Ovary (tissue), 7 donors: ENCODE measurements at regions not wholly inside any gene's neighbourhood (a gene's known extent, or its start where the extent isn't known, plus 50 kb on each side); places are given as distances from the start of the nearest gene placed in this dataset.

ENCODE experiments used
- DNase-seq, 5 donors: peaks; one replicate each; pipeline ENCODE4 v3.0.0-alpha.2; 2019 to 2020
- H3K27ac ChIP-seq, 2 donors: fragments of 200-600 bp; one replicate each; pipeline versions ENCODE4 v1.5.1 to v1.8.0; 2019 to 2022
- H3K27me3 ChIP-seq: fragments of 200-600 bp; one replicate; pipeline ENCODE4 v1.8.0; 2022
- H3K36me3 ChIP-seq: fragments of 200-600 bp; sonication (generic); one replicate; pipeline ENCODE4 v1.5.1; 2019
- H3K4me1 ChIP-seq: one replicate; pipeline ENCODE4 v1.8.1; 2013; ENCODE audit warnings: mild to moderate bottlenecking, moderate library complexity; ENCODE audit not compliant: insufficient read depth
- H3K4me3 ChIP-seq: fragments of 200-600 bp; sonication (generic); one replicate; pipeline ENCODE4 v1.5.1; 2017
- H3K9me3 ChIP-seq, 2 donors: fragments of 200-600 bp in 1 of 2; sonication (generic) in 1 of 2; one replicate each; pipeline versions ENCODE4 v1.5.1 to v1.8.1; 2013 to 2019; ENCODE audit warnings: mild to moderate bottlenecking in 1 of 2, moderate library complexity in 1 of 2
- CTCF ChIP-seq, 3 donors: fragments of 450-650 bp in 2 of 3; fragments of 200-600 bp in 1 of 3; IDR thresholded peaks; one replicate each; pipeline versions ENCODE4 v1.5.1 to v1.8.0; 2016 to 2022; ENCODE audit warnings: antibody characterized with exemption in 3 of 3, mild to moderate bottlenecking in 1 of 3
- EP300 ChIP-seq: sonication (generic); formaldehyde crosslinking; IDR thresholded peaks from one replicate; pipeline ENCODE4 v1.6.1; 2017; ENCODE audit warnings: antibody characterized with exemption
- POLR2A ChIP-seq: fragments of 450-650 bp; IDR thresholded peaks from one replicate; pipeline ENCODE4 v1.6.1; 2017; ENCODE audit warnings: antibody characterized with exemption, mild to moderate bottlenecking, moderate library complexity
- WGBS, 3 donors: extraction: QIAGEN DNeasy Blood & Tissue Kit in 1 of 3; methylation state at CpG; one replicate each; pipeline versions ENCODE4 v1.1.5 to v1.1.7; 2013 to 2017; 5-methylcytosine and 5-hydroxymethylcytosine counted together
- intact Hi-C, 4 donors: fragments of 100-400 bp; cut with DNase I; formaldehyde crosslinking; loops; one replicate each; pipeline versions ENCODE4 v1.11.0 to v1.15.1; 2022 to 2023
- donor health status: DM: no; HTN: no; CAD: no; lungs with moderate emphysema.
- donor health status: DM: no; HTN: no; CAD: no.
- donor health status: Bipolar disorder and iron deficiency.
- donor health status: DM: no; HTN: no; CAD: no.
- donor health status: DM: yes; HTN: yes; CAD: no.

GRCh38 chr1:39136638-39137037 lies 67.9 kb upstream of the MACF1 start:
- WGBS, 3 donors, result 50 to 69% (median 52%) methylated on average over 2 of the region's 2 CpGs
- Histone ChIP-seq H3K36me3 (no peaks in the 10 kb centered on the region), H3K4me1 (peaks cover 3% of the 10 kb centered on the region), H3K27ac (no peak overlapping the region), H3K4me3 (no peak overlapping the region), H3K9me3 (no peaks in the 10 kb centered on the region), H3K27me3 (no peaks in the 10 kb centered on the region)
- no peak for DNase-seq
- TF ChIP-seq CTCF (IDR thresholded peaks at IDR 0.05) (no peak), POLR2A (no peak), EP300 (no peak)
- intact Hi-C loops, result no loop called here

- no peaks in the 10 kb centered on the region for H3K27me3 ChIP-seq
- peaks cover 4% of the 10 kb centered on the region for H3K4me1 ChIP-seq
- TF ChIP-seq EP300, result no peak
- no peak for TF ChIP-seq CTCF (IDR thresholded peaks at IDR 0.05)
- TF ChIP-seq POLR2A, result no peak
- no peak for DNase-seq
- WGBS, 3 donors, result 78 to 86% (median 85%) methylated on average over 3 of the region's 3 CpGs
- H3K27ac ChIP-seq, result no peak overlapping the region
- no peak overlapping the region for H3K4me3 ChIP-seq
- H3K9me3 ChIP-seq, result no peaks in the 10 kb centered on the region
- H3K36me3 ChIP-seq, result no peaks in the 10 kb centered on the region
- intact Hi-C loops, result no loop called here
Measured at GRCh38 chr1:39139723-39140360, 64.7 kb upstream of the MACF1 start.

GRCh38 chr1:39141925-39142324 lies 62.6 kb upstream of the MACF1 start:
- intact Hi-C loops, result no loop called here
- DNase-seq, result no peak
- TF ChIP-seq EP300 (no peak), CTCF (IDR thresholded peaks at IDR 0.05) (no peak), POLR2A (no peak)
- H3K4me1 ChIP-seq, result peaks cover 4% of the 10 kb centered on the region
- H3K4me3 ChIP-seq, result no peak overlapping the region
- no peaks in the 10 kb centered on the region for H3K27me3 ChIP-seq
- no peaks in the 10 kb centered on the region for H3K36me3 ChIP-seq
- 17 to 29% (median 24%) methylated on average over 1 of the region's 1 CpG for WGBS, 3 donors
- H3K9me3 ChIP-seq, result no peaks in the 10 kb centered on the region
- no peak overlapping the region for H3K27ac ChIP-seq

- Histone ChIP-seq H3K4me3 (no peak overlapping the region), H3K9me3 (no peaks in the 10 kb centered on the region), H3K27me3 (no peaks in the 10 kb centered on the region), H3K36me3 (no peaks in the 10 kb centered on the region), H3K27ac (no peak overlapping the region), H3K4me1 (peaks cover 6% of the 10 kb centered on the region)
- WGBS, 3 donors, result 91 to 92% (median 92%) methylated on average over 3 of the region's 3 CpGs
- intact Hi-C loops, result no loop called here
- DNase-seq, result no peak
- TF ChIP-seq EP300 (no peak), CTCF (IDR thresholded peaks at IDR 0.05) (no peak)
Measured at GRCh38 chr1:39142401-39143060, 62.0 kb upstream of the MACF1 start.
